Cardiac muscle cell (in vitro differentiated cells and primary cell): ENCODE measurements at regions not wholly inside any gene's neighbourhood (a gene's known extent, or its start where the extent isn't known, plus 50 kb on each side); places are given as distances from the start of the nearest gene placed in this dataset.

Experiments
- DNase-seq, 2 donors: peaks; one replicate each; pipeline versions ENCODE4 v3.0.0 to v3.0.0-alpha.2; 2010 to 2017; ENCODE audit warnings: low read depth in 1 of 2, low spot score in 1 of 2
- H3K27ac ChIP-seq: fragments of 200-600 bp; sonication (generic); 2 replicates; pipeline ENCODE4 v1.5.1; 2016
- H3K27me3 ChIP-seq: fragments of 200-600 bp; sonication (generic); 2 replicates; pipeline ENCODE4 v1.6.0; 2016; ENCODE audit warnings: control low read depth
- H3K36me3 ChIP-seq: fragments of 200-600 bp; sonication (generic); 2 replicates; pipeline ENCODE4 v1.5.1; 2016; ENCODE audit warnings: control low read depth
- H3K4me1 ChIP-seq: fragments of 200-600 bp; sonication (generic); 2 replicates; pipeline ENCODE4 v1.8.1; 2017; ENCODE audit warnings: low read depth, mild to moderate bottlenecking, mixed run types
- H3K4me3 ChIP-seq: fragments of 200-600 bp; sonication (generic); 2 replicates; pipeline ENCODE4 v1.5.1; 2016; ENCODE audit warnings: mild to moderate bottlenecking
- H3K9me3 ChIP-seq: fragments of 200-600 bp; sonication (generic); 2 replicates; pipeline ENCODE4 v1.5.1; 2017; ENCODE audit warnings: low read depth, mild to moderate bottlenecking, control low read depth
- TF ChIP-seq, protein P1 (sequence below): IDR thresholded peaks from 2 replicates; pipeline ENCODE4 v1.5.1; 2012; ENCODE audit warnings: low read depth, mild to moderate bottlenecking, low read length

- DNase-seq: no peak
- Histone ChIP-seq H3K4me3 (no peak overlapping the region), H3K27me3 (no peaks in the 10 kb centered on the region), H3K9me3 (no peaks in the 10 kb centered on the region), H3K27ac (no peak overlapping the region), H3K4me1 (no peaks in the 10 kb centered on the region), H3K36me3 (no peaks in the 10 kb centered on the region)
- TF ChIP-seq, protein P1, sequence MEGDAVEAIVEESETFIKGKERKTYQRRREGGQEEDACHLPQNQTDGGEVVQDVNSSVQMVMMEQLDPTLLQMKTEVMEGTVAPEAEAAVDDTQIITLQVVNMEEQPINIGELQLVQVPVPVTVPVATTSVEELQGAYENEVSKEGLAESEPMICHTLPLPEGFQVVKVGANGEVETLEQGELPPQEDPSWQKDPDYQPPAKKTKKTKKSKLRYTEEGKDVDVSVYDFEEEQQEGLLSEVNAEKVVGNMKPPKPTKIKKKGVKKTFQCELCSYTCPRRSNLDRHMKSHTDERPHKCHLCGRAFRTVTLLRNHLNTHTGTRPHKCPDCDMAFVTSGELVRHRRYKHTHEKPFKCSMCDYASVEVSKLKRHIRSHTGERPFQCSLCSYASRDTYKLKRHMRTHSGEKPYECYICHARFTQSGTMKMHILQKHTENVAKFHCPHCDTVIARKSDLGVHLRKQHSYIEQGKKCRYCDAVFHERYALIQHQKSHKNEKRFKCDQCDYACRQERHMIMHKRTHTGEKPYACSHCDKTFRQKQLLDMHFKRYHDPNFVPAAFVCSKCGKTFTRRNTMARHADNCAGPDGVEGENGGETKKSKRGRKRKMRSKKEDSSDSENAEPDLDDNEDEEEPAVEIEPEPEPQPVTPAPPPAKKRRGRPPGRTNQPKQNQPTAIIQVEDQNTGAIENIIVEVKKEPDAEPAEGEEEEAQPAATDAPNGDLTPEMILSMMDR: no peak
Measured at GRCh38 chr12:111057701-111058425, 137.5 kb upstream of the MYL2 start.

DNA sequence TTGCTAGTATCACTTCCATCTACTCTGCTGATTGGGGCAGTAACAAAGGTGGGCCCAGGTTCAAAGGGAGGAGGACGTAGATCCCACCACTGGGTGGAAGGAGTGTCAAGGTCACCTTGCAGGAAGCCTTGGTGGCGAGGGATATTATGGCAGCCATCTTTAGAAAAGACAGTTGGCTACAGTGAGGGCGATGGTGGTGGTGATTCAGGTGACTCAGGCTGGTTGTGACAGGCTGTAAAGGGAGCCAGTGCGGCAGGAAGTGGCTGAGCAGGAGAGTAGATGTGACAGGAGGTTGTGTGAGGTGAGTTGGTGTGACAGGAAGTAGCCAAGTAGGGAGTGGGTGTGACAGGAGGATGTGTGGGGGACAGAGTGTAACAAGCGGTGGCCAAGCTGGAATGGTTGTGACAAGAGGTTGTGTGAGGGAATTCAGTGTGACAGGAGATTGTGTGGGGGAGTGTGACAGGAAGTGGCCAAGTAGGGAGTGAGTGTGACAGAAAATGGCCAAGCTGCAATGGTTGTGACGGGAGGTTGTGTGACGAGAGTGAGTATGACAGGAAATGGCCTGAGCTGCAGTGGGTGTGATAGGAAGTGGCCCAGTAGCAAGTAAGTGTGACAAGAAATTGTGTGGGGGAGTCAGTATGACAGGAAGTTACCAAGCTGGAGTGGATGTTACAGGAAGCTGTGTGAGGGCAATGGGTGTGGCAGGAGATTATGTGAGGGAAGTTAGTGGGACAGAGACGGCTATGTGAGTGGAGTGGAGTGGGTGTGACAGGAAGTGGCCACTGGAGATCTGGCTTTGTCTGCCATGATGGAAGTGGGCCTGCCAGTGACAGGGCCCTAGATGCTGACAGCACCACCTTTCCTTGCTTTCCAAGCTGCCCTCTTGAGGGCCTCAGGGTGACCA is 136.5 kb upstream of the MYL2 start:
- H3K27me3 ChIP-seq: no peaks in the 10 kb centered on the region
- TF ChIP-seq, protein P1: no peak
- H3K9me3 ChIP-seq: no peaks in the 10 kb centered on the region
- no peak overlapping the region for H3K27ac ChIP-seq
- H3K4me3 ChIP-seq: no peak overlapping the region
- no peak for DNase-seq
- no peaks in the 10 kb centered on the region for H3K4me1 ChIP-seq
- no peaks in the 10 kb centered on the region for H3K36me3 ChIP-seq

DNA sequence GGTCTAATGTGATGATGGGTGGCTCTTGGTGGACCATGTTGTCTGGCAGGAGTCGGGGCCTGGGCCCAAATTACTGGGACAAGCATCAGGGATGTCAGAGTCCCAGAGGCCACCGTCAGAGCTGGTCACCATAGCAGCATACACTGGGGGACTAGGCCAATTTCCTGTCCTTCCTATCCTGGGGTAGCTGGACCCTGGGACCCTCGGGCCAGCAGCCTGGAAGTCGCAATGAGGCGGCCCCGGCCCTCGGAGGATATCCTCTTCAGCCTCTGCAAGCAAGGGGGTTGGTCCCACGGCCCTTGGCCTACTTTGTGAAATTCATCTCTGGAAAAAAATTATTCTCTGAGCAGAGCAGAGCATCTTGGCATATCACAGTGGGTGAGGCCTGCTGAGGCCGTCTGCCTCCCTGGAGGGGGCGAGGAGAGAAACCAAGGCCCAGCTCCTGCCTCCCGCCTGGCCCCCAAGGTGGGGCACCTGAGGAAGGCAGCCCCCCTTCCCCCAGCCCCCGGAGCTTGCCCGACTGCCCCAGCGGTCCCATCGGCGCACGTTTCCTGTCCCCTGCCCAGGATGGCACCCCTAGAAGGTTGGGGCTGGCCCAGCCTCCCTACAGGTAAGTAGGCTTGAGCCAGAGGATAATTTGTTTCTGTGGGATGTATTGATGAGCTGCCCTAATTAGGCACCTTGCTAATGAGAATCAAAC is 135.0 kb upstream of the MYL2 start:
- Histone ChIP-seq H3K9me3 (no peaks in the 10 kb centered on the region), H3K4me3 (no peak overlapping the region), H3K27ac (no peak overlapping the region), H3K4me1 (no peaks in the 10 kb centered on the region), H3K36me3 (no peaks in the 10 kb centered on the region), H3K27me3 (no peaks in the 10 kb centered on the region)
- TF ChIP-seq, protein P1: no peak
- DNase-seq: no peak

- DNase-seq: no peak
- H3K4me1 ChIP-seq: no peaks in the 10 kb centered on the region
- no peaks in the 10 kb centered on the region for H3K36me3 ChIP-seq
- no peaks in the 10 kb centered on the region for H3K9me3 ChIP-seq
- no peak overlapping the region for H3K4me3 ChIP-seq
- no peak overlapping the region for H3K27ac ChIP-seq
- TF ChIP-seq, protein P1: no peak
- H3K27me3 ChIP-seq: no peaks in the 10 kb centered on the region
Measured at GRCh38 chr12:111048991-111049390, 128.6 kb upstream of the MYL2 start.

DNA sequence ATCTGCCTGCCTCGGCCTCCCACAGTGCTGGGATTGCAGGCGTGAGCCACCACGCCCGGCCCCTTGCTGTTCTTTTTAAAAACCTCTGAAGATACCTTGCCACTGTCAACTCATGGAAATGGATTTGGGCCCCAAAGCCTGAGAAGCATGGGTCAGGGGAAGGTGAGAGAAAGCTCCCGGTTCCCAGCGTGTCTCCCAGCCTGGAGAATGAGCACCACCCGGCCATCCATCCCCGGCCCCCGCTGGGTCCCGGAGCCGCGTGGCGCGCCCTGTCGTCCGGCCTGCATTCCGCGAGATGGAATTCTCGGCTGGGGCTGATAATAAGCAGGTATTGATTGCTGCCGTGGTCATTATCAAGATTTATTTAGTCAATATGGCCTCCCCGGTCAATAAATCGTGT is 126.5 kb upstream of the MYL2 start:
- no peak overlapping the region for H3K27ac ChIP-seq
- TF ChIP-seq, protein P1: no peak
- no peak for DNase-seq
- H3K27me3 ChIP-seq: no peaks in the 10 kb centered on the region
- H3K9me3 ChIP-seq: no peaks in the 10 kb centered on the region
- no peaks in the 10 kb centered on the region for H3K4me1 ChIP-seq
- no peak overlapping the region for H3K4me3 ChIP-seq
- H3K36me3 ChIP-seq: no peaks in the 10 kb centered on the region
